Mucosa of descending colon (tissue), 3 donors: ENCODE measurements at regions not wholly inside any gene's neighbourhood (a gene's known extent, or its start where the extent isn't known, plus 50 kb on each side); places are given as distances from the start of the nearest gene placed in this dataset.

Experiments used
- ATAC-seq: fragments of 200-7000 bp; cut with Tn5 transposase; one replicate; pipeline ENCODE4 v1.9.1; 2020; ENCODE audit warnings: mild to moderate bottlenecking, moderate library complexity
- DNase-seq, 3 donors: peaks; one replicate each; pipeline ENCODE4 v3.0.0-alpha.2; 2020
- H3K36me3 ChIP-seq: fragments of 200-600 bp; one replicate; pipeline ENCODE4 v1.8.0; 2021; ENCODE audit warnings: low read depth, mild to moderate bottlenecking
- H3K4me1 ChIP-seq: fragments of 200-600 bp; one replicate; pipeline ENCODE4 v1.8.0; 2021; ENCODE audit warnings: low read depth, mild to moderate bottlenecking
- H3K4me3 ChIP-seq: fragments of 200-600 bp; one replicate; pipeline ENCODE4 v1.8.0; 2021; ENCODE audit warnings: mild to moderate bottlenecking
- H3K9me3 ChIP-seq: fragments of 200-600 bp; one replicate; pipeline ENCODE4 v1.8.0; 2021; ENCODE audit warnings: mild to moderate bottlenecking
- CTCF ChIP-seq: fragments of 200-600 bp; IDR thresholded peaks from one replicate; pipeline ENCODE4 v1.8.0; 2022; ENCODE audit warnings: antibody characterized with exemption, mild to moderate bottlenecking
- intact Hi-C, 2 donors: fragments of 100-400 bp; cut with DNase I in 1 of 2; cut with micrococcal nuclease in 1 of 2; formaldehyde crosslinking; loops; one replicate each; pipeline versions ENCODE4 v1.11.0 to v1.11.1; 2022; cut with DNase I, micrococcal nuclease
- donor health status: DM: no; HTN: no; CAD: no; lungs with moderate emphysema.
- donor health status: DM: no; HTN: no; CAD: no.
- donor health status: DM: no; HTN: yes; CAD: no.

GRCh38 chr1:22366346-22366745 is 85.3 kb upstream of the ZBTB40 start:
- DNase-seq (no peak), ATAC-seq (no peak)
- Histone ChIP-seq H3K4me1 (no peaks in the 10 kb centered on the region), H3K9me3 (no peaks in the 10 kb centered on the region), H3K4me3 (no peak overlapping the region), H3K36me3 (no peaks in the 10 kb centered on the region)
- intact Hi-C loops: no loop called here
- no peak for TF ChIP-seq CTCF

- Histone ChIP-seq H3K4me1 (no peaks in the 10 kb centered on the region), H3K9me3 (no peaks in the 10 kb centered on the region), H3K4me3 (no peak overlapping the region), H3K36me3 (no peaks in the 10 kb centered on the region)
- no peak for ATAC-seq
- intact Hi-C loops: no loop called here
- no peak for DNase-seq
- no peak for TF ChIP-seq CTCF
Observed at GRCh38 chr1:22368125-22368524, 83.5 kb upstream of the ZBTB40 start.

- ATAC-seq: no peak
- Histone ChIP-seq H3K4me3 (no peak overlapping the region), H3K9me3 (no peaks in the 10 kb centered on the region), H3K36me3 (no peaks in the 10 kb centered on the region), H3K4me1 (no peaks in the 10 kb centered on the region)
- no peak for DNase-seq
- TF ChIP-seq CTCF: no peak
- intact Hi-C loops: no loop called here
Observed at GRCh38 chr1:22369294-22370189, 82.1 kb upstream of the ZBTB40 start.

GRCh38 chr1:22370190-22370498 is 81.5 kb upstream of the ZBTB40 start:
- H3K36me3 ChIP-seq: no peaks in the 10 kb centered on the region
- no peak for TF ChIP-seq CTCF
- intact Hi-C loops: no loop called here
- no peaks in the 10 kb centered on the region for H3K9me3 ChIP-seq
- no peak for DNase-seq
- H3K4me1 ChIP-seq: no peaks in the 10 kb centered on the region
- no peak overlapping the region for H3K4me3 ChIP-seq
- ATAC-seq: no peak

- Histone ChIP-seq H3K9me3 (no peaks in the 10 kb centered on the region), H3K4me1 (no peaks in the 10 kb centered on the region), H3K36me3 (no peaks in the 10 kb centered on the region), H3K4me3 (no peak overlapping the region)
- no peak for ATAC-seq
- no peak for DNase-seq
- intact Hi-C loops: no loop called here
- TF ChIP-seq CTCF: no peak
Observed at GRCh38 chr1:22371408-22371807, 80.2 kb upstream of the ZBTB40 start.
